Left lobe of liver (tissue), 2 donors: ENCODE measurements at regions not wholly inside any gene's neighbourhood (a gene's known extent, or its start where the extent isn't known, plus 50 kb on each side); places are given as distances from the start of the nearest gene placed in this dataset.

Experiments used
- ATAC-seq: fragments of 200-7000 bp; cut with Tn5 transposase; one replicate; pipeline ENCODE4 v1.9.1; 2020; ENCODE audit warnings: mild to moderate bottlenecking, moderate library complexity
- DNase-seq: peaks from one replicate; pipeline ENCODE4 v3.0.0-alpha.2; 2020; ENCODE audit warnings: low spot score
- donor health status: DM: no; HTN: no; CAD: no; lungs with moderate emphysema.
- donor health status: DM: no; HTN: yes; CAD: no.

DNA sequence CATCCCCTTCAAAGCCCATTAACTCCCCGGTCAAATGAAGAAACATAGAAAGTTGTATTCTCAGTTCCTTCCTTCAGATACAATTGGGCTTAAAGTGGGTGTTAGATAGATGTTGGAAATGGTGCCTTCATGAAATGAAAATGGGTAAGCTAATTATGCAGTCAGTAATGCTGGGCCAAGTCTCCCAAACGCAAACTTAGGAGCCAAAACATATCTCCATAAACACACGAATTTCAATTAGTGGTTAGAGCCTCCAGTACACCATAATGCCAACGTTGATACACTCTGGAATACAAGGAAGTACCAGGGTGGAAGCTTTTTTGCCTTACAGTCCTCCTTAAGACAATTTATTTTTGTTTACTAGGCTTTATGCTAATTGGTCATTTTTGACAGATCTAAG, 1059.0 kb downstream of the TUSC7 start:
- ATAC-seq (no peak), DNase-seq (no peak)

DNA sequence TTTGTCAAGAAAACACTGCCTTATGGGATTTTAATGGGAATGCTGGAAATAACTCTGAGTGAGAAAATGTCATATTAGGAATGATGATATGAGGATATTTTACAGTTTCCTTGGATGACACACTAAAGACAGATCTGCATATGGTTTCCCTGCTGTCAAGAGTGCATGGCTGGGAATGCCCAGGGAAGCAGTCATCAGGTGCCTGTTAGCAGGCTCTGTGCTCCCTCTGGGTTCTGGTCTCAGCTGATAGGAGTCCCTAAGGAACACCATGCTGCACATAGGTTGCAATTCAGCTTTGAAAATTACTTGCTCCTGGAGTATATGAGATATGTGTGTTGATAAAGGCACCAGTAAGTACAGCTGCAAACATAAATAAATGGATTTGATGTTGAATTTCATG, 1064.6 kb downstream of the TUSC7 start:
- ATAC-seq (no peak), DNase-seq (no peak)

DNA sequence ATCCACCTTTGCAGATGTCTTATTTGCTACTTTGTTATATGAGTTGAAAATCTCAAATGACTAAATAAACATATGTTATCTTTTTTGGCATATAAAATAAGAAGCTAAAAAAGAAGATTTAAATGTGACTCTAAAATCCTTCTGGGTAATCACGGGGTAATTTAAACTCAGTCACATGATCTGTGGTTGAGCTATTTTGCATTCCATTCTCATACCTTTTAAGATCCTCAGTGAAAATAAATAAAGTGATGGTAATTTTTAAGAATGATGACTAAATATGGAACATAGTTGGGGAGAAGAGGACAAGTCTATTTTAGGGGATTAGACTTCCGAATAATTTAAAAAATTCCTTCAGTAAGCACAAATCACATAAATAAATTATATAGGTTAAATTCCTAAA, 1076.8 kb downstream of the TUSC7 start:
- no peak for DNase-seq
- no peak for ATAC-seq

DNA sequence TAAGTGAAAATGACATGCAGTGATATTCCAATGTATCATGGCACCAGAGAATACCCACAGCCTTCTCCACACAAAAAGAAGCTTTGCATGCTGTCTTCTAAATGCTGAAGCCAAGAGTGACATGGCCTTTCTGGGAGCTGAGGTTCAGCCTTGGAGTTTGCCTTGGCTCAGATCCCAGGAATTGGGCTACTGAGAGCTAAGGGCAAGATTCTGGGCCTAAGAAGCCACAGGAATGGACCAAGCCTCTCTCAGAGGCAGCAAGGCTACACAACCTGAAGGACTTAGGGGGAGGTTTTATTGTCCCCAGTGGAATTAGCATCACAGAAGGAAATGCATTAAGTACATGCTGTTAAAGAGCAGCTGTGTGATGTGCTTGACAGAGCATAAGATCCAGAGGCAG, 1078.5 kb downstream of the TUSC7 start:
- no peak for DNase-seq

DNA sequence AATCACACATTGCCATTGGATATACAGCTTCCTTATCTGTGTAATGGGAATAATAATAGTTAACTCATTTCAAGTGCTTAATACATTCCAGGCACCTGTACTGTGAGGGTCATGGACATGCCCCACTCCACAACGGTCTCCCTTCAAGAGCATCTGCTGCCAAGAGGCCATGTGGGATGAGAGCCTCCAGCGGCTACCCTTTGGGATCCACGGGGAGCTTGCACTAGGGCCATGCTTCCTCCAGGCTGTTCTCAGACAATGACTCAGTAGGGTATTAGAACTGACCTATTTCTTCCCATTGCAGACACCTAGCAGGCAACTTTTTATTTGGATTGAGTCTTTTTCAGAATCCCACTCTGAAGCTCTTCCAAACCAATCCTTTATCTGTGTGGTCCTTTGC, 1078.9 kb downstream of the TUSC7 start:
- ATAC-seq: no peak
- no peak for DNase-seq

More for the DNA sequence above, 1078.5 kb downstream of the TUSC7 start:
- ATAC-seq: peak; percentile 40

DNA sequence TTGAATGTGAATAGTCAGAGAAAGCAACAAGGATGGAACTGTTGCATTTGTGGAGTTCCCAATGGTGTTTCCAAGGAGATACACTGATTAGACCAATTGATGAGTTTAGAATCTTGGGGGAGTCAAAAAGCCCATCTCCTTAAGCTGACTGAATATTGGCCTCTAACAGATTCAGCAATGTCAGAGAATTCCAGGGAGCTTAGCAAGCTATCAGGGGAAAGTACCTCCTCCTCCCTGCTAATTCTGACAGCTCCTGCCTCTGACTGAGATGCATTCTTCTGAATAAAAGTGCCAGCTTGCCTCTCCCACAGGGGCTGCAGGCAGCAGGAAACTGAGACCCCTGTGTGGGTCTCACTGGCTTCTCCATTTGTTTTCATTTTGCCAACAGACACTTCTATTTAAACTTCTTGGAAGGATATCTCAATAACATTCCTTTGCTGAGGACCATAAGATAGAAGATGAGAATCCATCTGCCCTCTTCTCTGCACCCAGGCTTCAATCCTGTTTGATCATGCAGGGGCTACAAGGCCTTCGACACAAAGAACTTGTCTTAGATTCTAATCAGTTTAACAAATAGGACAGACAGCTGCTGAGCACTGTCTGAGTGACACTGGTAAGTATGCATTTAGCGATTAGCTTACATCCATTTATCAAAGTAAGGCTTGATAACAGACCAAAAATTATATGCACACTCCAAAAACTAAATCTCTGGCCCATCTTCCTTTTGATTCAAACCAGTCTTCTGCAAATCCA, 1080.8 kb downstream of the TUSC7 start:
- ATAC-seq (no peak), DNase-seq (no peak)

DNA sequence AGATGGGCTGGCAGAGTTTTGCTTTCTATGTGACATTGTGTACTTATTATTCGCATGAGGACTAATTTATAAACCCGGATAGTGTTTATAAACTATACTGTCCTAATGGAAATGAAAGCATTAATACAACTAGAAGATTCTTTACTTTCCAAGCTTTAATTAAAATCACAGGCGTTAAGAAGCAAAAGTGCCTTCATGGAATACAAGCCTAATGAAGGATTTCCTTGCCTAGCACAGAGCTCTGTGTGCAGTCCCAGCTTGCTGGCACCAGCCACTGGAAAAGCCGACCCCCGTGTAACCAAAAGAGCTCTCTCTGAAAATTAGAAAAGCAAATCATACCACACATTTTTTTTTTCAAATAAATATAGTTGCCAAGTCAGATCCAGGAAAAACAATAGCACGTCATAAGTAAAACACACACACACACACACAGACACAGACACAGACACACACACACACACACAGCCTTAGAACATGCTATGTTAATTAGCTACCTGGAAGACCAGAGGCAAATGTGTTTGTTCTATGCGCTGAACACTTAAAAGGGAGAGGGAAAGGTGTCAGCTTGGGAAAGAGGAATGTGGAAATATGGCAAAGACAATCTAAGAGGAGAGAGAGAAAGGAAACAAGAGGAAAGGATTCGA, 1084.2 kb downstream of the TUSC7 start:
- no peak for ATAC-seq
- no peak for DNase-seq

DNA sequence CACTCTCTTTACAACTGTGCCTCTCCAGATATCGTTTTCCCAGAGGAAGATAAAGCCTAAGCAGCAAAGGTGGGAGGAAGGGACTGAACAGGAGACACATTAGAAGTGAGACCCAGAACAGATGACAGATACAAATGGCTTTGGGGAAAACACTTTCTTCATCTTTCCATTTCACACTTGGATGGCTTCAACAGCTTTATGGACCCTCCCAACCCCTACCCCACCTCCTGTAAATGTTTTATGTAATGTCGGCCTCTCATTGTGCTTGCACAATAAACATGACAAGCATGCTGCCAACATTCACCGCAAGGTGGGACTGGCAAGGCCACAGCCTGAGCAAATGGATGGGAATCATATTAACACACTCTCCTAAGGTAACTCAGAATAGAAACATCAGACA, 1088.6 kb downstream of the TUSC7 start:
- ATAC-seq (no peak), DNase-seq (no peak)

DNA sequence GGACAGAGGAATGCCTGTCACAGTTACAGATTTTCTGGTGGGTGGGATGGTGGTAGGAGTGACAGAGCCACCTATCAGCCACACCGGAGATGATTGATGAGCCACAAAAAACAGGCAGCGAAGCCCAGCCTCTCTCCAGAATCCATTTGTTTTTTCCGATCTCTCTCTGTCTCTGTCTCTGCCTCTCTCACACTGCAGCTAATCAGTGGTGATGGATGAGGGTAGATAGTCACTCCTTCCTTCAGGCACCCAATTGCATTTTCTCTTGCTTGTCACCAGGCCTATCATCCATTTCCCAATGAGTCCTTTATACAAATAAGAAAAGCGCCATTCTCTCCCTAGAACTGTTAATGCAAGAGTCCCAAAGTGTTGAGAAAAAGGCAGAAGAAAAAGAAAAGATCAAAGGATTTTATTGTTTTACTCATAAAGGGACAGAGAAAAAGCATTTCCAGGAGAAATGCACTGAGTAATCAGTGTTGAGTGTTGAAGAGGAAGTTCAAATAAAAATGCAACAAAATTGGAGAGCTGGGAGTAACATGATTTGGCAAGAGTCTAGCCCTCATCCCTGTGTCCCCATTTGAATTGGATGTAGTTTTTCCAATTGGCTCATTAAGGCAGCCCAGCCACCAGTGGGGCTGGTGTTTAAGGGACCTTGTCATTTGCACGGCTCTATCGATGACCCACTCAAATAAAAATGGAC, 1089.3 kb downstream of the TUSC7 start:
- ATAC-seq (no peak), DNase-seq (no peak)

DNA sequence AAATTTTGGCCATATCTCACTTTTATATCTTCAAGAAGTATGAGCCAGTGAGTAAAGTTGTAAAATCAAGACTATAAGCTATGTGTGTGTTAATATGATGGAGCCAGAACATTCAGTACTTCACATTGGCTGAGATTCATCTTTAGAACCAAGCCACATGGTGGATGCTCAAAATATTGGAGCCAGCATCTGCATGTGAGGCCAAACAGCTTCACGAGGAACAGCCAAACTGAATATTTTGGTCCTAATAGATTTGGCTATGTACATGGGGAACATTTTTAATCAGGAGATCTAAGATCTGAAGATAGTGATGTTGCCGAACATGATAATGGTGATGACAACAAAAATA, 1089.8 kb downstream of the TUSC7 start:
- DNase-seq (no peak), ATAC-seq (no peak)

DNA sequence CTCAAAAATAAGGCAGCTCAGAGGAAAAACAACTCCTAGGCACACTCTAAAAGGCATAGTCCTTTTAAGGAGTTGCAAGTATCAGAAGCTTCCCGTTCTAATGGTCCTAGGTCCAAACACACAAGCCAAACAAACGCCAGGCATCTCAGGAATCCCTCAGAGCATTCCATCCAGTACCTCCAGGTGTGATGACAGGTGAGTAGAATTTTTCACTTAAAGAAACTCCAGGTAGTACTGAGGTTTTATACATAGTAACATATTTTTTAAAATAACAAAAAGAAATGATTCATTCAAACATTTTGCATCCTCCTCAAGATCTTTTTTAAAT, 1092.3 kb downstream of the TUSC7 start:
- DNase-seq (no peak), ATAC-seq (no peak)

DNA sequence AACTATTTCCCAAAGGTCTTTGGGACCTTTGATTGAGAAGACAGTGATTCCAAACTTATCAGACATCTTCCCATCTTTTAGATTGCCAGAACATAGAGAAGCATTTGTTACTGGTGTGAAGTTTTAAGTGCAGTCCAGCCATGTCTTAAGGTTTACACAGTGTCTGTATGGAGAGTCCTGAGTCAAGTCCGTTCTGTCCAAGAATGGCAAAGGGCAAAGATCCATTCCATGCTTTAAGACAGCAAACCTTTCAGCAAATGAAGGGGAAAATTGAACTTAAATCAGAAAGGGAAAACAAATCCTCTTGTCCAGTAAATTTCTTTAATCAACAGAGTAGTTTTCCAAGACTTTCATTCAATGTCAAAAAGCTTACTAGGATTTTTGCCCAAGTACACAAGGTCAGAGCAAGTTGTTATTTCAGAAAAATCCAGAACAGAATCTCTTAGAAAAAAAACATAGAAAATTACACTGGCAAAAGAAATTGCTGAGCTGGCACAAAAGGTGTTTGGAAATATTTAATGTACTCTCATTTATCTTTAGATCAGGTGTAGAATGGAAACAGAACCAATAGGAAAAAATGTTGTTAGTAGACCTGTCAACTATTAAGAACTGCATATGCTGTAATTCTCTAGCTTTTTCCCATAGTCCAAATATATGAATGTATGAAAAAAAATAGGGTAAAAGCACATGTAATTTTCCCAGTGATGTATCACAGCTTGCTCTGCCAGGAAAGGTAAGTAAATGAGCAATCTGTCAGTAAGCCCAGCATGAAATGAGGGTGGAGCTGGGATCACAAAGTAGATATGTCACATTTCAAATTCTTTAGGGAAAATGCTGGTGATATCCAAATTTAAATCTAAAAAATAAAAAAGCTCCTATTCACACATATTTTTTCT, 1099.9 kb downstream of the TUSC7 start:
- DNase-seq: no peak
- no peak for ATAC-seq

DNA sequence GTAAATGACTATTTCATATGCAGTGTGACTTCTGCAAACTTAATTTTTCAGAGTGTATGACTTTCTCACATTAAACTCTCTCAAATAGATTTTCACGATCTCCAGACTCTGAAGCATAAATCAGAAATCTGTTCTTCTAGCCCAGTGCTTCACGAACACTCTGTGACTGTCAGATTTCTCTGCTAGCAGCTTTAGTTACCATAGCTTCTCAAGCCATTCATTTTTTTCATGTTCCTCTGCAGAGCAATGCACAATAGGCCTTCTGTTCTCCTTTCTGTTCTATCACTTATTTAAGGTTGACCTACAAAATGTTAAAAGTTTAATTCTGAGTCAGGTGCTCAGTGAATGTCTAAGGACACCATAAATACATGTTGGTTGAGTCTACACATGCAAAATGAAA, 1102.2 kb downstream of the TUSC7 start:
- no peak for DNase-seq
- ATAC-seq: no peak

DNA sequence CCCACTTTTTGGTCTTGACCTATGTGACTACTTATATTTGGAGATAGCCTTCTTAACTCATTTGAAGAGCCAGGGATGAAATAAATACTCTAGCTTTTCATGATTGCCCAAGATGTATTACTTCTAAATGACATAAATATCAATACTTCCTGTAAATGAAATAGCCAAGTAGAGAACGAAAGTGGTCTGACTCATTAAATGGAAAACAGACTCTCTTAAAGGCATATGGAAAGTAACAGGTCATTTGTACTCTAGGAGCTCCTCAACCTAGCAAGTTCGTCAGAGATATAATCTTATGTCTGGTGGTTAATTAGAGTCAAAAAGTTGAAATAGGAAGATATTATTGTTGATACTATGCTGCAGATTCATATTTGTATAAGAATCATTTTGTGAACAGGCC, 1105.4 kb downstream of the TUSC7 start:
- DNase-seq (no peak), ATAC-seq (no peak)

DNA sequence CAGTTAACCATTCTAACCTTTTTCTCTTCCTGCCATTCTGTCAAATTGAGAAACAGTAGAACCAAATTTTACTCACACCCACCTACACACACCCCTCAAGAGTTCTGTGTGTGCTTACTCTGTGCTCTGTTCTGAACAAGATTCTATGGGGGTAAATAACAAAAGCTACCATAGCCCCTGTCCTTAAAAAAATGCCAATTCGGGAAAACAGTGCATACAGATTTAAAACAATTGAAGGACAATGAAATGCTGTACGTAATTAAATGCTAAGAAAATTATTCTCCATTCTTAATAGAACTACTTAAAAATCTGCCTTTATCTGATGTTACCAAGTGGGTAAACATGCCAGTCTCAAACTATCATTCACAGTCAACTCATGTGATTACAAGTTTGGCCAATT, 1107.5 kb downstream of the TUSC7 start:
- no peak for ATAC-seq
- no peak for DNase-seq

DNA sequence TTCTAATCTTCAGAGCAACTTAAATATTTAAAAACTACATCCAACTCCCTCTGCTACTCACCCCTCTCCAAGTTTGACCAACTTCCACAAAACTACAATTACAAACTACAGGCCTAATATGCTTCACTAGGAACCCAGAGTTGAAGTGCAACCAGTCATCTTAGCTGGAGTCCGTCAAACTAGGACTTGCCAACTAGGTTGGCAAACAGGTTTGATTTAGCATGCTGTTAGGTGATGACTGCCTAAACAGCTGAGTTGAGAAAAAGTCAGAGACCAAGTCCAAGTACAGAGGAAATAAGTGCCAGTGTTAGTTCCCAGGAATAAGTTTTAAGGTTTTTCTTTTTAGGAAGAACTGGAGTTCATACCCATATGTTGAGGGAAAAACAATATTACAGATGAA, 1109.0 kb downstream of the TUSC7 start:
- ATAC-seq (no peak), DNase-seq (no peak)

DNA sequence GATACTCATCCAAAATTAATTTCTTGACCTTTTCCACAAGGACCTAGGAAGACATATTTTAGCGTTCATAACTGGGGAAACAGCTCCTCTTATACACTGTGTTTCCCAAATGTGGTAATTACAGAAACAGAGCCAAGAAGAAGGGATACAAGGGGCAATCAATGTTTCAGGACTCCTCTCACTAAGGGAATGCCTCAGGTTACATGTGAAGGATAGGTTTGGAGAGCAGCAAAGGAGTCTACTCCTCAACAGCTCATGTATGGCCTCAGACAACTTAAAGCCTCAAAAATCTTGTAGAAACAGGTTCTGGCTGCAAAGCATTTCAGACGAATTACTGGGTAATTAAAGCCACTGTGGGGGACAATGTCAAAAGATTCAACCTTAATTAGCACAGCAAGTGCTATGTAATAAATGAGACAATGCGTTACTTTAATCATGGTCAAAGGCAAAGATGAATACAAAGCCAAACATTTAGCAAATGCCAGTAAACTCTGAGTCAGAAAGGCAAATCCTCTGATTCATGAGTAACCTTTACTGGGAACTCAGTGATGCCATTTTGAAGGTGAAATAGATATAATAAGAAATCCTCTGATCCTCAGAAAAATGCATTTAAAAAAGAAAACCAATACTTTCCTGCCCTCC, 1111.2 kb downstream of the TUSC7 start:
- ATAC-seq (no peak), DNase-seq (no peak)

DNA sequence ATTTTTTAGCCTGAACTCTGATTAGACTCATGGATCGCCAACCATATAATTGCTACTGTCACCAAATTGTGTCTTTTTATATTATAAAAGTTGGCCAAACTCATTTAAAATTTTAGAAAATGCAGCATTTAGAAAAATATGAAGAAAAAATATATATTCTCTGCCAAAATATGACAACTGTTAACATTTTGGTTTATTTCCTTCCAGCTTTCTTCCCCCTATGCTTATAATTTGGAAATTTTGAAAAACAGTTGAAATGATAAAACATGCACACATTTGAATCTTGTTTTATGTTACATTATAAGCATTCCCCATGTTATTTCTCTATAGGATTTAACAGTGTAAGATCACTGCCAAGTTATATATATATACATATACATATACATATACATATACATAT, 1112.8 kb downstream of the TUSC7 start:
- DNase-seq (no peak), ATAC-seq (no peak)

DNA sequence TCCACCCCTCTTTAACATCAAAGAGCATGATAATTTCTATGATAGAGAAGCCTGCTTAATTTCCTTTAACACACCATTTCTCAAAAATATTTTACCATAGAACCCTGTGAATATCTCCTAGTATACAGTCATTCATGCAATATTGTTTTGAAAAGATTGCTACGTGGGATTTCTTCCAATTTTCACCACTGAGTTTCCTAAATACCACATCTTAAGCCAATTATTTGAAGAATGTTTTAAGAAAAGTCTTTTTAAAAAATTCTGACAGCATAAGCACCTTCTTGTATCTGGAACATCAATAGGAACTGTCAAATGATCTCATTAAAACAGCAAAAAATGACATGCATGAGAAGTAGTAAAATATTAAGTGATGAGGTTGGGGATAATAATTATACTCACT, 1126.7 kb downstream of the TUSC7 start:
- ATAC-seq (no peak), DNase-seq (no peak)

DNA sequence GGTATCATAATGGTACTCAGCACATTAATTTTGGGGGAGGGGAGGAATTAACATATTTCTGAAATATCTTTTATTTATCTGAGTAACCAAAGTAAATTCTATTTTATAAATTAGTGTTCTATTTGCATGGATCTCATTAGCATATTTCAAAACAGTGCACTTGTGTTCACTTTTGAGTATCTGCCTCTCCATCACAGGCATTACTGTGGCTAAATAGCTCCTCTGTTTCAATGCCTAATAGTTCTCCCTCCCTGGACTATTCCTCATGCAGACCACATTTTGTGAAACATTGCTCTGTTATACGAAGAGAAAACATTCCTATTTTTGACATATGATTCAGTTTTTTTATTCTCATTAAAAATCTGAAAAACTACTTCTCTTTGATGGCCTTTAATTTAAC, 1127.8 kb downstream of the TUSC7 start:
- ATAC-seq (no peak), DNase-seq (no peak)

DNA sequence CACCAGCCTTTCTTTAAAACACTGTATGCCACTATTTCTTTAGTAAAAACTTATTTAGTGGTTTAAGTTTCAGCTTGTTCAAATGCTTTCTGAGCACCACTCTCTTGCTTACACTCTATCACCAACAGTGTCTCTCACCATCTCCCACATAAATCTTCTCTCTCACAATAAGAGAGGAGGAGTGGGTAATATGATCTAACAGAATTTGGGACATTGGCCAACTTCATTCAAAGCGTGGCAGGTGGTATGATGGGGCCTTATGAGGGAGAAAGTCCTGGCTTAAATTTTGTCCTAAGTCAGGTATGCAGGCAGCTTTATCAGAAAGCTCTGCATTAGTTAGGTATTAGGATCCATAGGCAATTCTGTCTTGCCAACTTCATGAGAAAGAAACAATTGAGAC, 1132.5 kb downstream of the TUSC7 start:
- ATAC-seq (no peak), DNase-seq (no peak)
